A673 (cell line): ENCODE measurements at regions not wholly inside any gene's neighbourhood (a gene's known extent, or its start where the extent isn't known, plus 50 kb on each side); places are given as distances from the start of the nearest gene placed in this dataset.

Experiments
- EZH2 ChIP-seq: fragments of 200-600 bp; sonication (generic); IDR thresholded peaks from 2 replicates; pipeline ENCODE4 v1.6.1; 2017; ENCODE audit warnings: borderline replicate concordance, low read depth, mild to moderate bottlenecking, mixed read lengths, antibody characterized with exemption, low read length; ENCODE audit not compliant: poor library complexity, severe bottlenecking
- TF ChIP-seq, protein P1 (sequence below): fragments of 300-800, 200-600 bp; sonication (generic); conservative IDR thresholded peaks from 2 replicates; pipeline ENCODE4 v1.5.1; 2017; ENCODE audit warnings: low read depth, mild to moderate bottlenecking, antibody characterized with exemption, low read length, moderate library complexity, mixed read lengths

DNA sequence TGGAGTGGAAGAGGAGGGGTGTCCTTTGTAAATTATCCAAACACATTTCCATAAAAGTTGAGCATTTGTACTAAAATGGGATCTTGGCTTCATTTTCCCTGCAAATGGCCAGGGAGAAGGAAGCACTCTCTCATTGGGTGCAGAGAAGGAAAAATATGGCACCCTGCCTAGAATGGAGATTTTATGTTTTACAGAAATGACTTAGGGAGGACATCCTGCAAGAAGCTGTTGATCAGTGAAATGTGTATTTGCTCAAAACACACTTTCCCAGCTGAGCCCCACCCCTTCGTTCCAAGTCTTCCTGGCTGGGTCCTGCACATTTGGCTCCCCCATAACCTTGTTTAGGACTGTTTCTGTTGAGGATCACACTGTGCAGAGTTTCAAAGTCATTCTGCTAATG lies 213.5 kb upstream of the TAPT1 start:
- TF ChIP-seq, protein P1, sequence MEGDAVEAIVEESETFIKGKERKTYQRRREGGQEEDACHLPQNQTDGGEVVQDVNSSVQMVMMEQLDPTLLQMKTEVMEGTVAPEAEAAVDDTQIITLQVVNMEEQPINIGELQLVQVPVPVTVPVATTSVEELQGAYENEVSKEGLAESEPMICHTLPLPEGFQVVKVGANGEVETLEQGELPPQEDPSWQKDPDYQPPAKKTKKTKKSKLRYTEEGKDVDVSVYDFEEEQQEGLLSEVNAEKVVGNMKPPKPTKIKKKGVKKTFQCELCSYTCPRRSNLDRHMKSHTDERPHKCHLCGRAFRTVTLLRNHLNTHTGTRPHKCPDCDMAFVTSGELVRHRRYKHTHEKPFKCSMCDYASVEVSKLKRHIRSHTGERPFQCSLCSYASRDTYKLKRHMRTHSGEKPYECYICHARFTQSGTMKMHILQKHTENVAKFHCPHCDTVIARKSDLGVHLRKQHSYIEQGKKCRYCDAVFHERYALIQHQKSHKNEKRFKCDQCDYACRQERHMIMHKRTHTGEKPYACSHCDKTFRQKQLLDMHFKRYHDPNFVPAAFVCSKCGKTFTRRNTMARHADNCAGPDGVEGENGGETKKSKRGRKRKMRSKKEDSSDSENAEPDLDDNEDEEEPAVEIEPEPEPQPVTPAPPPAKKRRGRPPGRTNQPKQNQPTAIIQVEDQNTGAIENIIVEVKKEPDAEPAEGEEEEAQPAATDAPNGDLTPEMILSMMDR, result no peak
- no peak for TF ChIP-seq EZH2
